ENCODE measurements at regions not wholly inside any gene's neighbourhood (a gene's known extent, or its start where the extent isn't known, plus 50 kb on each side); places are given as distances from the start of the nearest gene placed in this dataset.

DNA sequence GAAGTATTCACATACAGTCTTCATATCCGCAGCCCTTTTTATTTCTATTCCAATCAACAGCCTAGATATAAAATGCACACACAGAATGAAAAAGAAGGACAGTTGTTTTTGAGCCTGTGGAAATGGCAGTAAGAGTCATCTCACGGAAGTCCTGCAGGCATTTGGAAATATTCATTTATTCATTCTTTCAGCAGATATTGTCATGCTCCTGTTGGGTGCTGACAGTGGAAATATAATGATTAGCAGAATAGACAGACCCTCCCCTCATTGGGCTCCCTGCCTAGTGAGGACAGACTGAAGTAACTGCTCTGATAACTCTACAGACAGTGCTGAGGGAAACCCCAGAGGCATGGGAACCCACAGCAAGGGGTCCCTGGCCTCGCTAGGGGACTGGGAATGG is 392.3 kb downstream of the FOXO1 start:
- POLR2A ChIA-PET = no interaction called here
- TF ChIP-seq CTBP1 (IDR thresholded peaks at IDR 0.05; ENCODE audit: borderline replicate concordance) = no peak
- TF ChIP-seq FOXK2 (IDR thresholded peaks at IDR 0.05) = no peak
- no peak for TF ChIP-seq L3MBTL2 (conservative IDR thresholded peaks at IDR 0.05)
- TF ChIP-seq FOXM1 (IDR thresholded peaks at IDR 0.05; ENCODE audit: borderline replicate concordance) = no peak
- no peak for TF ChIP-seq HDGF (IDR thresholded peaks at IDR 0.05; ENCODE audit: borderline replicate concordance)
- TF ChIP-seq ELF4 (IDR thresholded peaks at IDR 0.05) = no peak
- no peak for TF ChIP-seq ARNT (IDR thresholded peaks at IDR 0.05)
- TF ChIP-seq TARDBP (IDR thresholded peaks at IDR 0.05) = no peak
- no peak for TF ChIP-seq SP1 (IDR thresholded peaks at IDR 0.05)
- TF ChIP-seq ZNF384 (IDR thresholded peaks at IDR 0.05) = no peak
- TF ChIP-seq NFRKB (IDR thresholded peaks at IDR 0.05) = no peak
- CTCF ChIA-PET = no interaction called here
- no peak for DNase-seq (ENCODE audit: extremely low spot score)

DNA sequence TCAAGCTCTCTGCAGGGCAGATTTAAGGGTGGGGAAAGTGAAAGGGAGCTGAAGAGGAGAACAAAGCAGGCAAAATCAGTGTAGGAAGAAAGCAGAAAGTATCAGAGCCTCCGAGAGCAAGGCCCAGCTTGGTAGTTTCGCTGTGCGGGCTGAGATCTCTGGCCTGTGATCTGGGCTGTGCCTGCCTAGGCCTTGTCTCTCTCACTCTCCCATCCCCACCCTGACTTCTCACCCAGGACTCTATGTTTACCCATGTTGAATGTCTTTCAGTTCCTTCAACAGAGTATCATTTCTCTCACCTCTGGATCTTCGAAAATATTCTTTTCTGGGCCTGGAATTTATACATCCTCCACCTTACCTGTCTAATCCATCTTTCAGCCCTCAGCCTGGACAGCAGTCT is 391.3 kb downstream of the FOXO1 start:
- CTCF ChIA-PET = no interaction called here
- no peak for TF ChIP-seq ARNT (IDR thresholded peaks at IDR 0.05)
- DNase-seq (ENCODE audit: extremely low spot score) = no peak
- POLR2A ChIA-PET = no interaction called here

DNA sequence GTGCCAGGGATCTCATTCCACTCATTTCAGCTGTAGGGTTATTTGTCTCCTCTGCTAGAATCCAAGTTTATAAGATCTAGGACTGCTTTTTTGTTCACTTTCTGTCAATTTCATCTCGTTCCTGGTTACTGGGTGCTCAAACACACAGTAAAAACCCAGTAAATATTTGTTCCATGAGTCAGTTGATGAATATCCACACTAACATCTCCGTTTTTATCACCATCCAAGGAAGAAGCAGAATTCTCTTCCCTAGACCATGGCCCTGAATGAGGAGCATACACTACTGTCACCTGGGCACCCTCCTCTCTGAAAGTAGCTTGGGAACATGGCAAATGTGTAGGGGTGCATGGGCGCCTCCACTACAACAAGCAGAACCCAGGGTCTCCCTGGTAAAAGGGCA is 390.8 kb downstream of the FOXO1 start:
- DNase-seq (ENCODE audit: extremely low spot score) = no peak
- POLR2A ChIA-PET = no interaction called here
- CTCF ChIA-PET = no interaction called here

DNA sequence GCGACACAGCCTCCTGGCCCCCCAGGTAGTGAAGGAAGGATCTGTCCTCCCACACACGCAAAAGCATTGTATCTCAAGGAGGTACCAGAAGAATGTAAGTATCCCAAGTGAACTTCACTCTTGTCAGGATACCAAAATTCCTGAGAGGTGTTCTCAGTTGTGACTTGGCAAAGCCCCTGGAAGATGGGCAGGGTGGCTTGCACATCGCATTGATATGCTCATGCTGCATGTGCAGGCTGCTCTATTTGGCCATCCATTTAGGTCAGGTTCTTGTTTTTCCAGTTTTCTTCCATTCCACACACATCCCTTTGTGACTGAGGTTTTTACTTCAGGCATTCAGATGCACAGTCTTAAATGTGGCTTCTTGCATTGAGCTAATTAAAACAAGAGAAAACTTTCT is 382.8 kb downstream of the FOXO1 start:
- POLR2A ChIA-PET = no interaction called here
- DNase-seq (ENCODE audit: extremely low spot score) = no peak
- CTCF ChIA-PET = no interaction called here

More for the DNA sequence above, 390.8 kb downstream of the FOXO1 start:
- TF ChIP-seq FOXK2 (IDR thresholded peaks at IDR 0.05) = no peak
- no peak for TF ChIP-seq FOXM1 (IDR thresholded peaks at IDR 0.05; ENCODE audit: borderline replicate concordance)
- no peak for TF ChIP-seq ELF4 (IDR thresholded peaks at IDR 0.05)
- TF ChIP-seq ARNT (IDR thresholded peaks at IDR 0.05) = no peak
- no peak for TF ChIP-seq FOXA1 (IDR thresholded peaks at IDR 0.05)
- no peak for TF ChIP-seq L3MBTL2 (conservative IDR thresholded peaks at IDR 0.05)
- TF ChIP-seq ZNF384 (IDR thresholded peaks at IDR 0.05) = no peak
- TF ChIP-seq LEF1 (IDR thresholded peaks at IDR 0.05; ENCODE audit: borderline replicate concordance) = no peak
- TF ChIP-seq, protein P1, sequence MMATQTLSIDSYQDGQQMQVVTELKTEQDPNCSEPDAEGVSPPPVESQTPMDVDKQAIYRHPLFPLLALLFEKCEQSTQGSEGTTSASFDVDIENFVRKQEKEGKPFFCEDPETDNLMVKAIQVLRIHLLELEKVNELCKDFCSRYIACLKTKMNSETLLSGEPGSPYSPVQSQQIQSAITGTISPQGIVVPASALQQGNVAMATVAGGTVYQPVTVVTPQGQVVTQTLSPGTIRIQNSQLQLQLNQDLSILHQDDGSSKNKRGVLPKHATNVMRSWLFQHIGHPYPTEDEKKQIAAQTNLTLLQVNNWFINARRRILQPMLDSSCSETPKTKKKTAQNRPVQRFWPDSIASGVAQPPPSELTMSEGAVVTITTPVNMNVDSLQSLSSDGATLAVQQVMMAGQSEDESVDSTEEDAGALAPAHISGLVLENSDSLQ (IDR thresholded peaks at IDR 0.05) = no peak
- TF ChIP-seq HDGF (IDR thresholded peaks at IDR 0.05; ENCODE audit: borderline replicate concordance) = no peak
- TF ChIP-seq SP1 (IDR thresholded peaks at IDR 0.05) = no peak
- TF ChIP-seq BHLHE40 (IDR thresholded peaks at IDR 0.05; ENCODE audit: borderline replicate concordance) = no peak
- no peak for TF ChIP-seq TARDBP (IDR thresholded peaks at IDR 0.05)
- no peak for TF ChIP-seq NFRKB (IDR thresholded peaks at IDR 0.05)
- TF ChIP-seq CTBP1 (IDR thresholded peaks at IDR 0.05; ENCODE audit: borderline replicate concordance) = no peak
- no peak for TF ChIP-seq SUZ12 (IDR thresholded peaks at IDR 0.05)

DNA sequence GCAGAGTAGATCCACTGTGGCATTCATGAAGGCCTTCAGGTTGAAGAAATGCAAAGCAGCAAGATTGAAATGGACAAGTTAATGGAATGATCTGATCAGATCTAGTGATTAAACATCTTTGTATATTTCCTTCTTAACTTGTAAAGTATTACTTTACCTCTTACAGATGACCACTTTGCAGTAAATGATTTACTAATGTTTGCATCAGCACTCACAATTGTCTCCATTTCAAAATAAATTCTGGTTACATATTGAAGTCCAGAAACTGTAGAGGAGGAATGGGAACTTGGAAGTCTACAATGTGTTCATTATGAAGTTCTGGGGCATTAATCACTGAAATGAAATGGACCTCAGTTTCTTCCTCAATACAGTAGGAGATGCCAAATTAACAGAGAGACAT is 380.8 kb downstream of the FOXO1 start:
- ChIA-PET CTCF (no interaction called here), POLR2A (no interaction called here)
- no peak for DNase-seq (ENCODE audit: extremely low spot score)
- TF ChIP-seq CTBP1 (IDR thresholded peaks at IDR 0.05; ENCODE audit: borderline replicate concordance) (no peak), FOXM1 (IDR thresholded peaks at IDR 0.05; ENCODE audit: borderline replicate concordance) (no peak), ARNT (IDR thresholded peaks at IDR 0.05) (no peak), TARDBP (IDR thresholded peaks at IDR 0.05) (no peak), SP1 (IDR thresholded peaks at IDR 0.05) (no peak), SUZ12 (IDR thresholded peaks at IDR 0.05) (no peak), FOXA1 (IDR thresholded peaks at IDR 0.05) (no peak), NFRKB (IDR thresholded peaks at IDR 0.05) (no peak), HDGF (IDR thresholded peaks at IDR 0.05; ENCODE audit: borderline replicate concordance) (no peak), FOXK2 (IDR thresholded peaks at IDR 0.05) (no peak), L3MBTL2 (conservative IDR thresholded peaks at IDR 0.05) (no peak), LEF1 (IDR thresholded peaks at IDR 0.05; ENCODE audit: borderline replicate concordance) (no peak), BHLHE40 (IDR thresholded peaks at IDR 0.05; ENCODE audit: borderline replicate concordance) (no peak), ZNF384 (IDR thresholded peaks at IDR 0.05) (no peak), ELF4 (IDR thresholded peaks at IDR 0.05) (no peak)
- TF ChIP-seq, protein P1 (IDR thresholded peaks at IDR 0.05) = no peak

More for the DNA sequence above, 382.8 kb downstream of the FOXO1 start:
- TF ChIP-seq TARDBP (IDR thresholded peaks at IDR 0.05) (no peak), FOXA1 (IDR thresholded peaks at IDR 0.05) (no peak), FOXK2 (IDR thresholded peaks at IDR 0.05) (no peak), HDGF (IDR thresholded peaks at IDR 0.05; ENCODE audit: borderline replicate concordance) (no peak), NFRKB (IDR thresholded peaks at IDR 0.05) (no peak), FOXM1 (IDR thresholded peaks at IDR 0.05; ENCODE audit: borderline replicate concordance) (no peak), CTBP1 (IDR thresholded peaks at IDR 0.05; ENCODE audit: borderline replicate concordance) (no peak), ARNT (IDR thresholded peaks at IDR 0.05) (no peak), BHLHE40 (IDR thresholded peaks at IDR 0.05; ENCODE audit: borderline replicate concordance) (no peak), SUZ12 (IDR thresholded peaks at IDR 0.05) (no peak), L3MBTL2 (conservative IDR thresholded peaks at IDR 0.05) (no peak), ELF4 (IDR thresholded peaks at IDR 0.05) (no peak), LEF1 (IDR thresholded peaks at IDR 0.05; ENCODE audit: borderline replicate concordance) (no peak), ZNF384 (IDR thresholded peaks at IDR 0.05) (no peak), SP1 (IDR thresholded peaks at IDR 0.05) (no peak)
- TF ChIP-seq, protein P1 (IDR thresholded peaks at IDR 0.05) = no peak

DNA sequence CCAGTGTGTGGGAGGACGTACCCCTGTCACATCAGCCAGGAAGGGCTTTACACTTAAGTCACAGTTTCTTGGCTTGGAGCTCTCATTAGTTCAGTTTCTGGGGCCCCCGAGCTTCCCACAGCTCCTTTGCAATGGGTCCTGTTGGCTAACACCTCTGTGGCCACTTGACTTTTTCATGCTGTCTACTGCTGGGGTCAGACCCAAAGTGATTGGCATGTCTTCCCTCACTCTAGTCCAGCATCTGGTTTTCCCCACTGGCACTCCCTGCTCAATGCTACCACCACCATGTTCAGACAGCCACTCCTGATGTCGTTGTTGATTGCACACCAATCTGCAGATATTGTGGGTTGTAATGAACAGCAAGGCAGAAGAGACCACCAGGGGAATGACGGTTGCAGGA is 379.0 kb downstream of the FOXO1 start:
- DNase-seq (ENCODE audit: extremely low spot score) = no peak
- POLR2A ChIA-PET = no interaction called here
- TF ChIP-seq LEF1 (IDR thresholded peaks at IDR 0.05; ENCODE audit: borderline replicate concordance) = no peak
- CTCF ChIA-PET = no interaction called here

DNA sequence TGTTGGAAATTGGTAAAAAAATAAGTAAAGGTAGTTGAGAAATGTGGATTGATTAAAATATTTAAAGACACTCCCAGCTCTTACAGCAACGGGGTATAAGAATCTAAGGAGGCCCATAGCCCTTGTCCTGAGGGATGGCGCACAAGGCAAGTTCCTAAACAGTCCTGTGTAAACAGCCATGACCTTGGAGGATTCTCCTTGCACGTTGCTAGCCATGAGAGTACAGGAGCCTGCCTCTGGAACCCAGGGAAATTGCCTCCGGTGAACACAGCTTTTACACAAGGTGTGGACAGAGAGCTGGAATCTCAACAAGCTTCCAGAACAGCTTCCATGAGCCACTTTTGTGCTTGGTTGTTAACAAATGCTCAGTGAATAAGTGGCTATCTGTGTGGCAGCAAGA is 378.2 kb downstream of the FOXO1 start:
- TF ChIP-seq LEF1 (IDR thresholded peaks at IDR 0.05; ENCODE audit: borderline replicate concordance) = no peak
- TF ChIP-seq SUZ12 (IDR thresholded peaks at IDR 0.05) = no peak
- TF ChIP-seq SP1 (IDR thresholded peaks at IDR 0.05) = no peak
- ChIA-PET POLR2A (no interaction called here), CTCF (no interaction called here)
- no peak for DNase-seq (ENCODE audit: extremely low spot score)
